ENCODE measurements at regions not wholly inside any gene's neighbourhood (a gene's known extent, or its start where the extent isn't known, plus 50 kb on each side); places are given as distances from the start of the nearest gene placed in this dataset.

- ChIA-PET CTCF (ENCODE audit: low intra/inter-chr PET ratio, low total read pairs) (no interaction called here), POLR2A (no interaction called here)
- BruUV-seq (replicated peaks): no TSS peak
- intact Hi-C loops (cut with micrococcal nuclease; ENCODE audit: unreplicated experiment) (no loop called here), in situ Hi-C loops (cut with HindIII; ENCODE audit: extremely low pct_ligation_motif_present, low pct_unique_long_range_greater_than_20kb) (no loop called here)
- Histone ChIP-seq H3K4me2 (ENCODE audit: low read depth, low read length) (no peak overlapping the region), H2AFZ (ENCODE audit: low read length) (no peak overlapping the region), H3K36me3 (replicated peaks in 1 of 2; ENCODE audit: control insufficient read depth in 1 of 2, insufficient read depth in 2 of 2, low read length in 2 of 2) (no peaks in the 10 kb centered on the region), H3K27me3 (ENCODE audit: control insufficient read depth in 1 of 2, insufficient read depth in 2 of 2, low read length in 2 of 2) (no peaks in the 10 kb centered on the region; a peak in 1 of 5 replicates), H3K4me3 (replicated peaks in 1 of 3; ENCODE audit: insufficient read depth in 1 of 3, low read depth in 2 of 3, low read length in 3 of 3) (no peak overlapping the region), H3K9me3 (ENCODE audit: low read length) (peaks cover 7% of the 10 kb centered on the region), H3K79me2 (ENCODE audit: insufficient read depth, low read length) (no peaks in the 10 kb centered on the region), H3K4me1 (ENCODE audit: insufficient read depth, low read length) (no peaks in the 10 kb centered on the region), H3K9ac (ENCODE audit: insufficient read depth, low read depth, low read length) (no peak overlapping the region), H3K27ac (ENCODE audit: extremely low read length, insufficient read depth, low read length) (no peak overlapping the region), H4K20me1 (ENCODE audit: insufficient read depth, low read length) (no peaks in the 10 kb centered on the region)
- WGBS (ENCODE audit: low lambda C conversion rate): 0% methylated on average over 1 of the region's 1 CpG
- FAIRE-seq: no peak
- no peak for ATAC-seq
- no peak for DNase-seq (ENCODE audit: low spot score)
- TF ChIP-seq ZNF280B (CRISPR knock-in tag; IDR thresholded peaks at IDR 0.05; ENCODE audit: borderline replicate concordance): no peak
- no peak for TF ChIP-seq ZNF138 (CRISPR knock-in tag; IDR thresholded peaks at IDR 0.05; ENCODE audit: low read depth)
- no peak for TF ChIP-seq TBX2 (CRISPR knock-in tag; IDR thresholded peaks at IDR 0.05; ENCODE audit: borderline replicate concordance)
- TF ChIP-seq HNRNPK (IDR thresholded peaks at IDR 0.05; ENCODE audit: low read depth, low read length, poor library complexity, severe bottlenecking): no peak
- TF ChIP-seq SKIL (CRISPR knock-in tag; IDR thresholded peaks at IDR 0.05; ENCODE audit: borderline replicate concordance): no peak
- no peak for TF ChIP-seq KLF15 (CRISPR knock-in tag; IDR thresholded peaks at IDR 0.05; ENCODE audit: borderline replicate concordance)
- no peak for TF ChIP-seq ARHGAP35 (CRISPR knock-in tag; IDR thresholded peaks at IDR 0.05; ENCODE audit: borderline replicate concordance)
- no peak for TF ChIP-seq DNMT1 (CRISPR knock-in tag; IDR thresholded peaks at IDR 0.05)
- no peak for TF ChIP-seq ZNF382 (CRISPR knock-in tag; IDR thresholded peaks at IDR 0.05; ENCODE audit: borderline replicate concordance)
- no peak for TF ChIP-seq ZNF570 (CRISPR knock-in tag; IDR thresholded peaks at IDR 0.05; ENCODE audit: borderline replicate concordance)
- no peak for TF ChIP-seq AHDC1 (CRISPR knock-in tag; IDR thresholded peaks at IDR 0.05; ENCODE audit: borderline replicate concordance)
- no peak for TF ChIP-seq ZNF746 (CRISPR knock-in tag; IDR thresholded peaks at IDR 0.05)
- TF ChIP-seq ISX (CRISPR knock-in tag; conservative IDR thresholded peaks at IDR 0.05): no peak
- no peak for TF ChIP-seq GPN1 (CRISPR knock-in tag; IDR thresholded peaks at IDR 0.05; ENCODE audit: borderline replicate concordance)
- no peak for TF ChIP-seq ARNTL (CRISPR knock-in tag; IDR thresholded peaks at IDR 0.05)
Observed at GRCh38 chr2:194566907-194567660, 1089.9 kb upstream of the SLC39A10 start.
